OCI-LY1 (cell line): ENCODE measurements at regions not wholly inside any gene's neighbourhood (a gene's known extent, or its start where the extent isn't known, plus 50 kb on each side); places are given as distances from the start of the nearest gene placed in this dataset.

ENCODE experiments used
- CTCF ChIP-seq: fragments of 200-600 bp; sonication (generic), shearing (Covaris generic); IDR thresholded peaks from 2 replicates; pipeline ENCODE4 v1.5.1; 2017; ENCODE audit warnings: mild to moderate bottlenecking, antibody characterized with exemption, low read length, moderate library complexity, mixed read lengths
- EZH2 ChIP-seq: fragments of 200-600 bp; sonication (generic), shearing (Covaris generic); IDR thresholded peaks from 2 replicates; pipeline ENCODE4 v1.8.0; 2017; ENCODE audit warnings: borderline replicate concordance, mixed run types, mild to moderate bottlenecking, antibody characterized with exemption, low read length, moderate library complexity, mixed read lengths

GRCh38 chr14:26078561-26078960 lies 519.3 kb downstream of the NOVA1 start:
- TF ChIP-seq EZH2 (no peak), CTCF (no peak)
